ENCODE measurements at regions not wholly inside any gene's neighbourhood (a gene's known extent, or its start where the extent isn't known, plus 50 kb on each side); places are given as distances from the start of the nearest gene placed in this dataset.

DNA sequence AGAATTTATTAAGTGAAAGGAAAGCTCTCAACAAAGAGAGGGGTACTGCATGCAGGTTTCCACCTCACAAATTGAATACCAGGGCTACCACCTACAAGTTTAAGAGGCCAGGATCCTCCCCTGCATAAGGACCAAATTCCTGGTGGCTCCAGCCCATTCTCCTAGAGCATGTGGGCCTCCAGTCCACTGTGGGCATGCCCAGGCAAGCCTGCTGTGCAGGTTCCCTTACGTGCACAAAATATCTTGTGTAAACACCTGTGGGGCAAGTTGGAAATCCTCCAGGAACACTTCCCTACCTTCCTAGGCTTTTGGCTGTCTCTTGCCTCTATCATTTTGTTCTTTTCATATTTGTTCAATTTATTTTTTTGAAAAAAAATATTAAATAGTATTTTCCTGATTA lies 724.3 kb downstream of the ARAP2 start:
- Histone ChIP-seq H3K4me1 (ENCODE audit: insufficient read depth) (no peaks in the 10 kb centered on the region), H3K4me3 (no peak overlapping the region), H3K9me2 (ENCODE audit: insufficient read depth) (no peaks in the 10 kb centered on the region), H3K4me2 (ENCODE audit: unreplicated experiment) (no peak overlapping the region), H3F3A (ENCODE audit: insufficient read depth) (no peaks in the 10 kb centered on the region), H3K79me2 (ENCODE audit: insufficient read depth) (no peaks in the 10 kb centered on the region), H4K20me1 (ENCODE audit: insufficient read depth) (no peaks in the 10 kb centered on the region), H3K36me3 (ENCODE audit: low read depth) (no peaks in the 10 kb centered on the region), H2AFZ (no peak overlapping the region), H3K9me3 (ENCODE audit: low read depth) (no peaks in the 10 kb centered on the region), H3K27me3 (replicated peaks; ENCODE audit: insufficient read depth) (no peaks in the 10 kb centered on the region), H3K9ac (no peak overlapping the region), H3K27ac (no peak overlapping the region)
- WGBS, 2 experiments (ENCODE audit: low coverage in 1 of 2, low lambda C conversion rate in 2 of 2, missing lambda C conversion rate in 2 of 2), result 11 to 28% methylated on average over 1 of the region's 1 CpG
- TF ChIP-seq EZH2 (IDR thresholded peaks at IDR 0.05; ENCODE audit: insufficient read depth, poor library complexity, severe bottlenecking) (no peak), EZH2phosphoT487 (IDR thresholded peaks at IDR 0.05; ENCODE audit: insufficient read depth, low read depth) (no peak)
- in situ Hi-C loops (cut with MboI), result no loop called here
- DNase-seq, result no peak

- no peaks in the 10 kb centered on the region for H3F3A ChIP-seq (ENCODE audit: insufficient read depth)
- no peak overlapping the region for H3K9ac ChIP-seq
- in situ Hi-C loops (cut with MboI), result no loop called here
- no peaks in the 10 kb centered on the region for H3K27me3 ChIP-seq (replicated peaks; ENCODE audit: insufficient read depth)
- no peaks in the 10 kb centered on the region for H3K36me3 ChIP-seq (ENCODE audit: low read depth)
- H3K4me1 ChIP-seq (ENCODE audit: insufficient read depth), result no peaks in the 10 kb centered on the region
- no peaks in the 10 kb centered on the region for H3K9me3 ChIP-seq (ENCODE audit: low read depth)
- H3K79me2 ChIP-seq (ENCODE audit: insufficient read depth), result no peaks in the 10 kb centered on the region
- 3 to 5% methylated on average over 1 of the region's 1 CpG for WGBS, 2 experiments (ENCODE audit: low coverage in 1 of 2, low lambda C conversion rate in 2 of 2, missing lambda C conversion rate in 2 of 2)
- DNase-seq, result no peak
- no peaks in the 10 kb centered on the region for H4K20me1 ChIP-seq (ENCODE audit: insufficient read depth)
- H3K9me2 ChIP-seq (ENCODE audit: insufficient read depth), result no peaks in the 10 kb centered on the region
- no peak overlapping the region for H3K4me3 ChIP-seq
- TF ChIP-seq EZH2phosphoT487 (IDR thresholded peaks at IDR 0.05; ENCODE audit: insufficient read depth, low read depth), result no peak
- TF ChIP-seq EZH2 (IDR thresholded peaks at IDR 0.05; ENCODE audit: insufficient read depth, poor library complexity, severe bottlenecking), result no peak
- H3K4me2 ChIP-seq (ENCODE audit: unreplicated experiment), result no peak overlapping the region
- no peak overlapping the region for H2AFZ ChIP-seq
- no peak overlapping the region for H3K27ac ChIP-seq
Observed at GRCh38 chr4:35521682-35522081, 722.6 kb downstream of the ARAP2 start.

GRCh38 chr4:35525192-35525978 lies 718.9 kb downstream of the ARAP2 start:
- Histone ChIP-seq H3K27me3 (replicated peaks; ENCODE audit: insufficient read depth) (no peaks in the 10 kb centered on the region), H4K20me1 (ENCODE audit: insufficient read depth) (no peaks in the 10 kb centered on the region), H3K9me3 (ENCODE audit: low read depth) (no peaks in the 10 kb centered on the region), H3K4me3 (no peak overlapping the region), H3K79me2 (ENCODE audit: insufficient read depth) (no peaks in the 10 kb centered on the region), H3K4me1 (ENCODE audit: insufficient read depth) (no peaks in the 10 kb centered on the region), H3K9me2 (ENCODE audit: insufficient read depth) (no peaks in the 10 kb centered on the region), H3K4me2 (ENCODE audit: unreplicated experiment) (no peak overlapping the region), H3K9ac (no peak overlapping the region), H3K36me3 (ENCODE audit: low read depth) (no peaks in the 10 kb centered on the region), H3F3A (ENCODE audit: insufficient read depth) (no peaks in the 10 kb centered on the region), H3K27ac (no peak overlapping the region), H2AFZ (no peak overlapping the region)
- WGBS, 2 experiments (ENCODE audit: low coverage in 1 of 2, low lambda C conversion rate in 2 of 2, missing lambda C conversion rate in 2 of 2), result 32% methylated on average over 28 of the region's 28 CpGs
- in situ Hi-C loops (cut with MboI), result no loop called here
- no peak for DNase-seq
- no peak for TF ChIP-seq EZH2 (IDR thresholded peaks at IDR 0.05; ENCODE audit: insufficient read depth, poor library complexity, severe bottlenecking)
- TF ChIP-seq EZH2phosphoT487 (IDR thresholded peaks at IDR 0.05; ENCODE audit: insufficient read depth, low read depth), result no peak

GRCh38 chr4:35526456-35526855 lies 717.9 kb downstream of the ARAP2 start:
- WGBS, 2 experiments (ENCODE audit: low coverage in 1 of 2, low lambda C conversion rate in 2 of 2, missing lambda C conversion rate in 2 of 2), result 41 to 50% methylated on average over 3 of the region's 3 CpGs
- no peaks in the 10 kb centered on the region for H3K4me1 ChIP-seq (ENCODE audit: insufficient read depth)
- H3K9me3 ChIP-seq (ENCODE audit: low read depth), result no peaks in the 10 kb centered on the region
- no peak overlapping the region for H3K4me3 ChIP-seq
- no peak overlapping the region for H3K4me2 ChIP-seq (ENCODE audit: unreplicated experiment)
- H3K27ac ChIP-seq, result no peak overlapping the region
- H2AFZ ChIP-seq, result no peak overlapping the region
- no peak for TF ChIP-seq EZH2phosphoT487 (IDR thresholded peaks at IDR 0.05; ENCODE audit: insufficient read depth, low read depth)
- TF ChIP-seq EZH2 (IDR thresholded peaks at IDR 0.05; ENCODE audit: insufficient read depth, poor library complexity, severe bottlenecking), result no peak
- no peaks in the 10 kb centered on the region for H3K36me3 ChIP-seq (ENCODE audit: low read depth)
- no peaks in the 10 kb centered on the region for H3K9me2 ChIP-seq (ENCODE audit: insufficient read depth)
- H3F3A ChIP-seq (ENCODE audit: insufficient read depth), result no peaks in the 10 kb centered on the region
- no peaks in the 10 kb centered on the region for H3K27me3 ChIP-seq (replicated peaks; ENCODE audit: insufficient read depth)
- no peaks in the 10 kb centered on the region for H4K20me1 ChIP-seq (ENCODE audit: insufficient read depth)
- H3K9ac ChIP-seq, result no peak overlapping the region
- in situ Hi-C loops (cut with MboI), result no loop called here
- DNase-seq, result no peak
- no peaks in the 10 kb centered on the region for H3K79me2 ChIP-seq (ENCODE audit: insufficient read depth)
